ENCODE measurements at regions not wholly inside any gene's neighbourhood (a gene's known extent, or its start where the extent isn't known, plus 50 kb on each side); places are given as distances from the start of the nearest gene placed in this dataset.

DNA sequence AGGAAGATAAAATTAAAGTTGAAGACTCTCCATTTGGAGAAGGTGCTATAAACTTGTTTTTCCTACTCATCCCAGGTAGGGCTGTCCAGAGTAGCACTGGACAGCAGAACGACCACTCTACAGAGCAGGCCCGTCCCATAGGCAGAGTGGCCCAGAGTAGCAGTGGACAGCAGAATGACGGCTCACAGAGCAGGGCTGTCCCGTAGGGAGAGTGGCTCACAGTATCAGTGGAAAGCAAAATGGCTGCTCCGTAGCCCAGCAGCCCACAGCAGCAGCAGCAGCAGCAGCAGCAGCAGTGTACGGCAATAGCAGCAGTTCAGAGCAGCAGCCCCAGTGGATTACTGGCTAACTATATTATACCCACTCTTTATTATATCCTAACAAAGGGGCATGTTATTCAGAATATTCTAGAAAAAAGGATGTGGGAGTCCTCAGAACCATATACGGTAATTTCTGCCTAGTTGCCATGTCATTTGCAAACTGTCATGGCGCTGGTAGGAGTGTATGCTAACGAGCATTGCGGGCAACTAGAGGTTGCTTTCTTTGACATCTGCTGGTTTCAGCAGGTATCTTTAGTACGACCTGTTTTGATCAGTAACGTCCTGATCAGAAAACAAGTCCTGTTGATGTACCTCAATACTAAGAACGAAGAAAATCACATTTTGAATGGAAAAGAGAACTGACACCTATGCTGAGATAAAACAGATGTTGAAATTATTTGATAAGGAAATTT, 567.3 kb downstream of the SLC16A7 start:
- DNase-seq (ENCODE audit: low read depth, low spot score) = no peak
- intact Hi-C loops (cut with micrococcal nuclease) = no loop called here
- H3K36me3 ChIP-seq (ENCODE audit: control insufficient read depth in 1 of 2, insufficient read depth in 2 of 2, low read length in 2 of 2) = no peaks in the 10 kb centered on the region
- BruUV-seq (replicated peaks) = no TSS peak
- ChIA-PET POLR2A (no interaction called here), RAD21 (ENCODE audit: low non-redundant PET in 1 of 2, low total read pairs in 2 of 2, uncharacterized antibody in 2 of 2, unreplicated experiment in 2 of 2) (no interaction called here), CTCF (no interaction called here)
- no peaks in the 10 kb centered on the region for H3K4me1 ChIP-seq (ENCODE audit: control insufficient read depth in 1 of 2, insufficient read depth in 2 of 2, low read length in 2 of 2)
- TF ChIP-seq ELF1 (IDR thresholded peaks at IDR 0.05; ENCODE audit: borderline replicate concordance, low read depth) = no peak
- TF ChIP-seq CEBPB (IDR thresholded peaks at IDR 0.05; ENCODE audit: low read depth) = no peak
- TF ChIP-seq EZH2 (IDR thresholded peaks at IDR 0.05) = no peak
- no peak for TF ChIP-seq RAD21 (IDR thresholded peaks at IDR 0.05; ENCODE audit: low read depth)
- TF ChIP-seq TCF7L2 (IDR thresholded peaks at IDR 0.05; ENCODE audit: borderline replicate concordance, extremely low read depth, insufficient read depth, insufficient read length) = no peak
- no peak for TF ChIP-seq POLR2AphosphoS5 (IDR thresholded peaks at IDR 0.05; ENCODE audit: low read depth, low read length)
- TF ChIP-seq, protein P1, sequence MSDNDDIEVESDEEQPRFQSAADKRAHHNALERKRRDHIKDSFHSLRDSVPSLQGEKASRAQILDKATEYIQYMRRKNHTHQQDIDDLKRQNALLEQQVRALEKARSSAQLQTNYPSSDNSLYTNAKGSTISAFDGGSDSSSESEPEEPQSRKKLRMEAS (IDR thresholded peaks at IDR 0.05) = no peak
- no peak for TF ChIP-seq SRF (IDR thresholded peaks at IDR 0.05; ENCODE audit: low read depth)
- no peak for TF ChIP-seq CBX3 (IDR thresholded peaks at IDR 0.05; ENCODE audit: low read depth)
- no peak for TF ChIP-seq EGR1 (IDR thresholded peaks at IDR 0.05; ENCODE audit: low read depth)
- TF ChIP-seq, protein P2, sequence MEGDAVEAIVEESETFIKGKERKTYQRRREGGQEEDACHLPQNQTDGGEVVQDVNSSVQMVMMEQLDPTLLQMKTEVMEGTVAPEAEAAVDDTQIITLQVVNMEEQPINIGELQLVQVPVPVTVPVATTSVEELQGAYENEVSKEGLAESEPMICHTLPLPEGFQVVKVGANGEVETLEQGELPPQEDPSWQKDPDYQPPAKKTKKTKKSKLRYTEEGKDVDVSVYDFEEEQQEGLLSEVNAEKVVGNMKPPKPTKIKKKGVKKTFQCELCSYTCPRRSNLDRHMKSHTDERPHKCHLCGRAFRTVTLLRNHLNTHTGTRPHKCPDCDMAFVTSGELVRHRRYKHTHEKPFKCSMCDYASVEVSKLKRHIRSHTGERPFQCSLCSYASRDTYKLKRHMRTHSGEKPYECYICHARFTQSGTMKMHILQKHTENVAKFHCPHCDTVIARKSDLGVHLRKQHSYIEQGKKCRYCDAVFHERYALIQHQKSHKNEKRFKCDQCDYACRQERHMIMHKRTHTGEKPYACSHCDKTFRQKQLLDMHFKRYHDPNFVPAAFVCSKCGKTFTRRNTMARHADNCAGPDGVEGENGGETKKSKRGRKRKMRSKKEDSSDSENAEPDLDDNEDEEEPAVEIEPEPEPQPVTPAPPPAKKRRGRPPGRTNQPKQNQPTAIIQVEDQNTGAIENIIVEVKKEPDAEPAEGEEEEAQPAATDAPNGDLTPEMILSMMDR (IDR thresholded peaks at IDR 0.05 in 2 of 3, conservative IDR thresholded peaks at IDR 0.05 in 1 of 3; ENCODE audit: borderline replicate concordance in 1 of 3, insufficient read depth in 1 of 3, low read depth in 2 of 3, low read length in 2 of 3) = no peak
- no peak for TF ChIP-seq SP1 (IDR thresholded peaks at IDR 0.05; ENCODE audit: low read depth)
- no peak for TF ChIP-seq EZH2phosphoT487 (IDR thresholded peaks at IDR 0.05; ENCODE audit: borderline replicate concordance)
- no peak for TF ChIP-seq REST (IDR thresholded peaks at IDR 0.05; ENCODE audit: low read depth)
- TF ChIP-seq, protein P3, sequence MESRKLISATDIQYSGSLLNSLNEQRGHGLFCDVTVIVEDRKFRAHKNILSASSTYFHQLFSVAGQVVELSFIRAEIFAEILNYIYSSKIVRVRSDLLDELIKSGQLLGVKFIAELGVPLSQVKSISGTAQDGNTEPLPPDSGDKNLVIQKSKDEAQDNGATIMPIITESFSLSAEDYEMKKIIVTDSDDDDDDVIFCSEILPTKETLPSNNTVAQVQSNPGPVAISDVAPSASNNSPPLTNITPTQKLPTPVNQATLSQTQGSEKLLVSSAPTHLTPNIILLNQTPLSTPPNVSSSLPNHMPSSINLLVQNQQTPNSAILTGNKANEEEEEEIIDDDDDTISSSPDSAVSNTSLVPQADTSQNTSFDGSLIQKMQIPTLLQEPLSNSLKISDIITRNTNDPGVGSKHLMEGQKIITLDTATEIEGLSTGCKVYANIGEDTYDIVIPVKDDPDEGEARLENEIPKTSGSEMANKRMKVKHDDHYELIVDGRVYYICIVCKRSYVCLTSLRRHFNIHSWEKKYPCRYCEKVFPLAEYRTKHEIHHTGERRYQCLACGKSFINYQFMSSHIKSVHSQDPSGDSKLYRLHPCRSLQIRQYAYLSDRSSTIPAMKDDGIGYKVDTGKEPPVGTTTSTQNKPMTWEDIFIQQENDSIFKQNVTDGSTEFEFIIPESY (IDR thresholded peaks at IDR 0.05; ENCODE audit: extremely low read depth, insufficient replicate concordance, low read length) = no peak
- no peak for TF ChIP-seq JUND (IDR thresholded peaks at IDR 0.05)
- no peak for TF ChIP-seq SIN3A (IDR thresholded peaks at IDR 0.05; ENCODE audit: low read depth)
- no peaks in the 10 kb centered on the region for H4K20me1 ChIP-seq (ENCODE audit: insufficient read depth)
- no peak for ATAC-seq
- H3K79me2 ChIP-seq (ENCODE audit: insufficient read depth, low read length) = no peaks in the 10 kb centered on the region
- H2AFZ ChIP-seq (ENCODE audit: low read depth, low read length, poor library complexity, severe bottlenecking) = no peak overlapping the region
- no peak overlapping the region for H3K4me2 ChIP-seq (ENCODE audit: low read length)
- H3K27me3 ChIP-seq (ENCODE audit: insufficient read depth, low read length) = no peaks in the 10 kb centered on the region
- 0 out of 2 replicates have a peak, but pooled peaks cover 5% of the 10 kb centered on the region for H3K9me2 ChIP-seq (ENCODE audit: insufficient read depth)
- H3K27ac ChIP-seq (ENCODE audit: low read depth, low read length) = no peak overlapping the region
- no peaks in the 10 kb centered on the region for H3K9me3 ChIP-seq (ENCODE audit: control insufficient read depth in 1 of 2, insufficient read depth in 1 of 2, low read depth in 1 of 2, low read length in 2 of 2)
- no peak overlapping the region for H3K9ac ChIP-seq (ENCODE audit: low read length)
- no peak overlapping the region for H3K4me3 ChIP-seq (replicated peaks in 1 of 2; ENCODE audit: low read depth in 1 of 2, low read length in 2 of 2)
